ENCODE measurements at regions not wholly inside any gene's neighbourhood (a gene's known extent, or its start where the extent isn't known, plus 50 kb on each side); places are given as distances from the start of the nearest gene placed in this dataset.

- TF ChIP-seq POLR2AphosphoS5 (IDR thresholded peaks at IDR 0.05) (no peak), EP300 (IDR thresholded peaks at IDR 0.05; ENCODE audit: low read depth) (no peak), CTCF (IDR thresholded peaks at IDR 0.05) (no peak)
Observed at GRCh38 chr4:97197106-97197505, 946.2 kb downstream of the STPG2 start.

Data from transverse colon (tissue), 4 donors.